ENCODE measurements at regions not wholly inside any gene's neighbourhood (a gene's known extent, or its start where the extent isn't known, plus 50 kb on each side); places are given as distances from the start of the nearest gene placed in this dataset.
A peak's percentile ranks its signal among the peaks of the same experiment; 100 is the strongest.

GRCh38 chr3:168469436-168469835 lies 373.7 kb upstream of the GOLIM4 start:
- no peaks in the 10 kb centered on the region for H3K27me3 Mint-ChIP-seq (ENCODE audit: low read depth)
- H3K4me3 Mint-ChIP-seq = no peak overlapping the region
- no peak for TF ChIP-seq RELA (CRISPR knock-in tag; IDR thresholded peaks at IDR 0.05; ENCODE audit: borderline replicate concordance)
- TF ChIP-seq IRF1 (CRISPR knock-in tag; IDR thresholded peaks at IDR 0.05) = no peak
- no peak for TF ChIP-seq ZNF138 (CRISPR knock-in tag; conservative IDR thresholded peaks at IDR 0.05)
- no peak for TF ChIP-seq FOXP1 (CRISPR knock-in tag; IDR thresholded peaks at IDR 0.05; ENCODE audit: borderline replicate concordance)
- no peak for TF ChIP-seq E2F1 (CRISPR knock-in tag; IDR thresholded peaks at IDR 0.05)
- no peak for TF ChIP-seq SOX15 (CRISPR knock-in tag; IDR thresholded peaks at IDR 0.05)
- no peak for TF ChIP-seq KAT7 (CRISPR knock-in tag; IDR thresholded peaks at IDR 0.05; ENCODE audit: borderline replicate concordance)
- no peak for TF ChIP-seq GRHL2 (CRISPR knock-in tag; IDR thresholded peaks at IDR 0.05; ENCODE audit: insufficient replicate concordance, severe bottlenecking)
- no peak for TF ChIP-seq ATF1 (CRISPR knock-in tag; IDR thresholded peaks at IDR 0.05)
- no peak for TF ChIP-seq ESRRA (CRISPR knock-in tag; IDR thresholded peaks at IDR 0.05; ENCODE audit: borderline replicate concordance)
- no peak for TF ChIP-seq FOXK1 (CRISPR knock-in tag; IDR thresholded peaks at IDR 0.05)
- TF ChIP-seq CTCF (IDR thresholded peaks at IDR 0.05) = no peak
- no peak for TF ChIP-seq TEAD1 (CRISPR knock-in tag; IDR thresholded peaks at IDR 0.05)
- TF ChIP-seq ZNF671 (CRISPR knock-in tag; IDR thresholded peaks at IDR 0.05) = no peak
- TF ChIP-seq FOXP4 (CRISPR knock-in tag; IDR thresholded peaks at IDR 0.05) = no peak
- DNase-seq (ENCODE audit: low spot score) (no peak), ATAC-seq (no peak)
- ChIA-PET POLR2A (no interaction called here), CTCF (interaction anchor here (1.1 to 2.9 kb wide), 2 partner anchors 258 to 378 kb away, joined by 4 to 13 read pairs; no protein-coding TSS in a partner anchor)
- H3K27ac Mint-ChIP-seq = no peak overlapping the region
- H3K9me3 Mint-ChIP-seq = peaks cover 7% of the 10 kb centered on the region
- peaks cover 15% of the 10 kb centered on the region for H3K4me1 Mint-ChIP-seq
- peaks cover 6% of the 10 kb centered on the region for H3K36me3 Mint-ChIP-seq

GRCh38 chr3:168467115-168467714 lies 371.5 kb upstream of the GOLIM4 start:
- Mint-ChIP-seq H3K27ac (no peak overlapping the region), H3K27me3 (ENCODE audit: low read depth) (no peaks in the 10 kb centered on the region), H3K4me1 (peaks cover 10% of the 10 kb centered on the region), H3K36me3 (peaks cover 11% of the 10 kb centered on the region), H3K9me3 (peaks cover 13% of the 10 kb centered on the region), H3K4me3 (no peak overlapping the region)
- peak; percentile 96 for ATAC-seq
- DNase-seq (ENCODE audit: low spot score) = no peak
- ChIA-PET CTCF (no interaction called here), POLR2A (no interaction called here)
- TF ChIP-seq NFE2L1 (CRISPR knock-in tag; IDR thresholded peaks at IDR 0.05) (no peak), GRHL2 (CRISPR knock-in tag; IDR thresholded peaks at IDR 0.05; ENCODE audit: insufficient replicate concordance, severe bottlenecking) (no peak), ATF1 (CRISPR knock-in tag; IDR thresholded peaks at IDR 0.05) (no peak), TP53 (CRISPR knock-in tag; IDR thresholded peaks at IDR 0.05) (no peak), TCF7 (CRISPR knock-in tag; IDR thresholded peaks at IDR 0.05; ENCODE audit: low read depth) (no peak), SOX15 (CRISPR knock-in tag; IDR thresholded peaks at IDR 0.05) (no peak), ZNF532 (CRISPR knock-in tag; IDR thresholded peaks at IDR 0.05; ENCODE audit: borderline replicate concordance) (no peak), HMGA2 (CRISPR knock-in tag; IDR thresholded peaks at IDR 0.05) (no peak), ZBTB21 (CRISPR knock-in tag; IDR thresholded peaks at IDR 0.05; ENCODE audit: borderline replicate concordance) (no peak), ZNF512 (CRISPR knock-in tag; IDR thresholded peaks at IDR 0.05; ENCODE audit: borderline replicate concordance) (no peak), NR2C2 (CRISPR knock-in tag; IDR thresholded peaks at IDR 0.05) (no peak), PRRX2 (CRISPR knock-in tag; IDR thresholded peaks at IDR 0.05) (no peak), ZNF423 (CRISPR knock-in tag; IDR thresholded peaks at IDR 0.05) (no peak)
